ENCODE measurements at regions not wholly inside any gene's neighbourhood (a gene's known extent, or its start where the extent isn't known, plus 50 kb on each side); places are given as distances from the start of the nearest gene placed in this dataset.

DNA sequence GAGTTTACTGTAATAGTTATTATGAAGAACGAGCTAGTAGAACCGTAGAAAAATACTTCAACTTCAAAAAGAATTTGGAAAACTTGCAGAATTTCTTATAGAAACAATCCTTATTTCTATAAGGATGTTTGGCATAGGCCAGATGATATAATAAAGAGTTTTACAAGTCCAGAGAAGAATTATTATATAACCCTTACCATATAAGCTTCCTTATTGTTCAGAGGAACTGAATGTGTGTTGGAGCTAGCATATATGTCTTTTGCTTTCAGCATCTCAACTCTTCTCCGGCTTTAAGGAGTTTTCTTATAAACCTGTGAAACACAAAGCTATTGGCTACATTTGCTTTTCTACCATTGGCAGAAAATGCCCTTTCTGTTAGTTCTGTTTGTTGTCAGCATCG, 178.0 kb upstream of the E2F7 start:
- TF ChIP-seq, protein P1, sequence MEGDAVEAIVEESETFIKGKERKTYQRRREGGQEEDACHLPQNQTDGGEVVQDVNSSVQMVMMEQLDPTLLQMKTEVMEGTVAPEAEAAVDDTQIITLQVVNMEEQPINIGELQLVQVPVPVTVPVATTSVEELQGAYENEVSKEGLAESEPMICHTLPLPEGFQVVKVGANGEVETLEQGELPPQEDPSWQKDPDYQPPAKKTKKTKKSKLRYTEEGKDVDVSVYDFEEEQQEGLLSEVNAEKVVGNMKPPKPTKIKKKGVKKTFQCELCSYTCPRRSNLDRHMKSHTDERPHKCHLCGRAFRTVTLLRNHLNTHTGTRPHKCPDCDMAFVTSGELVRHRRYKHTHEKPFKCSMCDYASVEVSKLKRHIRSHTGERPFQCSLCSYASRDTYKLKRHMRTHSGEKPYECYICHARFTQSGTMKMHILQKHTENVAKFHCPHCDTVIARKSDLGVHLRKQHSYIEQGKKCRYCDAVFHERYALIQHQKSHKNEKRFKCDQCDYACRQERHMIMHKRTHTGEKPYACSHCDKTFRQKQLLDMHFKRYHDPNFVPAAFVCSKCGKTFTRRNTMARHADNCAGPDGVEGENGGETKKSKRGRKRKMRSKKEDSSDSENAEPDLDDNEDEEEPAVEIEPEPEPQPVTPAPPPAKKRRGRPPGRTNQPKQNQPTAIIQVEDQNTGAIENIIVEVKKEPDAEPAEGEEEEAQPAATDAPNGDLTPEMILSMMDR (IDR thresholded peaks at IDR 0.05; ENCODE audit: low read depth, low read length): no peak
- no peak overlapping the region for H3K4me3 ChIP-seq
- no peak for DNase-seq (ENCODE audit: low read depth in 1 of 2, low spot score in 1 of 2)

DNA sequence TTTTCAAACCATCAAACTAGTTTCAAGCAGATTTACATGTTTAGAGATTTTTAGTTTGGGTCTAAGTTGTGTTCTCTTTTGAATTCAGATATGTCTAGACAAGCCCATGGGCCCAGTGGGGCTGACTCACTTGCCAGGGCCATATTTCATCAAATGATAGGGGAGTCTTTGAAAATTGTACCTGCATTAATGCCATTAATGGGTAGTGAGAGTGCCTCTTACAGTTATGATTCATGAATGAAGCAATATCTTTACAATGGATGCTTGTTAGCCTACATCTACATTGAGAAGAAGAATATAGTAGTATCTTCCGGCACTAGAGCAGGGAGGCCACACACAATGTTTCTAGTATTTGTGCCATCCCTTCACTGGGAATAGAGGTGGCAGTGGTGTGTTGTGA, 174.2 kb upstream of the E2F7 start:
- Histone ChIP-seq H3K4me1 (ENCODE audit: low read depth) (no peaks in the 10 kb centered on the region), H3K4me3 (no peak overlapping the region), H3K36me3 (no peaks in the 10 kb centered on the region), H3K9me3 (ENCODE audit: low read depth) (no peaks in the 10 kb centered on the region), H3K27me3 (no peaks in the 10 kb centered on the region), H3K27ac (no peak overlapping the region)
- DNase-seq (ENCODE audit: low read depth in 1 of 2, low spot score in 1 of 2): no peak
- TF ChIP-seq, protein P1 (IDR thresholded peaks at IDR 0.05; ENCODE audit: low read depth, low read length): no peak

More for the DNA sequence above, 178.0 kb upstream of the E2F7 start:
- no peaks in the 10 kb centered on the region for H3K4me1 ChIP-seq (ENCODE audit: low read depth)
- no peaks in the 10 kb centered on the region for H3K27me3 ChIP-seq
- H3K27ac ChIP-seq: no peak overlapping the region
- no peaks in the 10 kb centered on the region for H3K9me3 ChIP-seq (ENCODE audit: low read depth)
- no peaks in the 10 kb centered on the region for H3K36me3 ChIP-seq

DNA sequence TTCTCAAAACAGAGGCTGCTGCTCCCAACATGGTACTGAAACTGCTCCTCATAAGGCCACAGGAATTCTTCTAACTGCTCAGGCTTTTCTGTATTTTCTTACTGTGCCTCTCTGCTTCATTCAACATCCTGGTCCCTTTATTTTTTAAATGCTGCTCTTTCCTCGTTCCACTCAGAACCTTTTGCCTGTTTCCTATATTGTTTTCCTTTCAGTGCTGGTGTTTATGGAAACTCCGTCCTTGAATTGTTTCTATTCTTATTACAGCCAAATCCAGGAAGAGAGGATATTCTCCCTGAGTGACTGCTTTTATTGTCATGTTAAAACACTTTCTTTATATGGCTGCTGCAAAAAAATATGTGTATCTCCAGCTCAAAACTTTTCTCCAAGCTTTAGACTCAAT, 173.0 kb upstream of the E2F7 start:
- DNase-seq (ENCODE audit: low read depth in 1 of 2, low spot score in 1 of 2): no peak

DNA sequence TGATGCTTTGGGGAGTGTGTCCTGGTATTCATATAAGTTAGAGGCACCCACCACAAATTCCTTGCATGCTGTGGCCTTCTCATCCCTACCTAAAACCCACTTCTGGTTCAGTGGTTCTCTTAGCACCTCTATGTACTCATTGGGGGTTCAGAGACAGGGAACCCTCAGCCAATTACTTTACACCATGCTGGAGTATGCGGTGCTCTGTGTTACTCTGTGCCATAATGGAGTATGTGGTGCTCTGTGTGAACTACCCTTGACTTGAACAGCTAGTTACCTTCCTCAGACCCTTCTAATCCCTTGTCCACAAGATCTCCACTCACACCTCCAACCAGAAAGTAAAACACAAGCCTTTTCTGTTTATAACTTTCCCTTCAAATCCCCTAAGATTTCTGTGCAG, 172.5 kb upstream of the E2F7 start:
- Histone ChIP-seq H3K9me3 (ENCODE audit: low read depth) (no peaks in the 10 kb centered on the region), H3K36me3 (no peaks in the 10 kb centered on the region), H3K4me3 (no peak overlapping the region), H3K27ac (no peak overlapping the region), H3K4me1 (ENCODE audit: low read depth) (no peaks in the 10 kb centered on the region), H3K27me3 (no peaks in the 10 kb centered on the region)
- DNase-seq (ENCODE audit: low read depth in 1 of 2, low spot score in 1 of 2): no peak
- TF ChIP-seq, protein P1 (IDR thresholded peaks at IDR 0.05; ENCODE audit: low read depth, low read length): no peak

More for the DNA sequence above, 173.0 kb upstream of the E2F7 start:
- no peaks in the 10 kb centered on the region for H3K9me3 ChIP-seq (ENCODE audit: low read depth)
- TF ChIP-seq, protein P1 (IDR thresholded peaks at IDR 0.05; ENCODE audit: low read depth, low read length): no peak
- no peak overlapping the region for H3K4me3 ChIP-seq
- H3K4me1 ChIP-seq (ENCODE audit: low read depth): no peaks in the 10 kb centered on the region
- no peak overlapping the region for H3K27ac ChIP-seq
- H3K27me3 ChIP-seq: no peaks in the 10 kb centered on the region
- no peaks in the 10 kb centered on the region for H3K36me3 ChIP-seq

DNA sequence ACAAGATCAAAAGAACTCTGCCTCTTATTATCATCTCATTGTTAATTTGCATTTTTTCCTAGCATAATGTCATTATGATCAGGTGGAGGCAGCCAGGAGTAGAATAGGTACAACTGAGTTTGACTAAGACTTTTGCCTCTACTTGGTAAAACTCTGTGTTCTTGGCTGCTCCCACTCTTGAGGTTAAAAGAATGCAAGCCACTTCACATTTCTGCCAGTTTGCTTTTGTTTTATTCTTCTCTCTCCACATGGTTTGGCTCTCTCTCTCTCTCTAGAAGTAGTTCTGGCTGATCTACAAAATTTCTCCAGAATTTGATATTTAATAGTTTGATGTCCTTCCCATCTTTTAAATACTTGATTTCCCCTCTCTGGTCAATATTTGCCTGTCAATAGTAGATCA, 170.7 kb upstream of the E2F7 start:
- Histone ChIP-seq H3K4me1 (ENCODE audit: low read depth) (no peaks in the 10 kb centered on the region), H3K27ac (no peak overlapping the region), H3K27me3 (no peaks in the 10 kb centered on the region), H3K9me3 (ENCODE audit: low read depth) (no peaks in the 10 kb centered on the region), H3K4me3 (no peak overlapping the region), H3K36me3 (no peaks in the 10 kb centered on the region)
- TF ChIP-seq, protein P1 (IDR thresholded peaks at IDR 0.05; ENCODE audit: low read depth, low read length): no peak
- DNase-seq (ENCODE audit: low read depth in 1 of 2, low spot score in 1 of 2): peak in 1 of 2 donors; percentile 64

DNA sequence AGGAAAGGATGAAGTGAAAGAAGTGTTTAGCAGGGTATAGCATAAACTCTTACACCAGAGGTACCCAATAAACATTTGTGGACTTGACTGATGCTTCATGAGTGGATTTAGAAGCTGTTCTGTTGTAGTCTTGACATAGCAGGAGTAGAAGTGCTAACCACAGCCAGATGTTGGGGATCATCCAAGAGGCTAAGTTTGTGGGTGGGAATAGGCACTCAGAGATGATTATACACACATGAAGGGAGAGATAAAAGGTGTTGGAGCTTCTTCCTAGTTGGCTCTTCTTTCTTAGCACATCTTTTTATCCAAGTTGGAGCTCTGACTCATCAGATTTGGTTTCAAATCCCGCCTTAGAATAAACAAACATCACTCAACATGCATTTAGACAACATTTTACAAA, 166.7 kb upstream of the E2F7 start:
- TF ChIP-seq, protein P1 (IDR thresholded peaks at IDR 0.05; ENCODE audit: low read depth, low read length): no peak
- Histone ChIP-seq H3K4me1 (ENCODE audit: low read depth) (no peaks in the 10 kb centered on the region), H3K27ac (no peak overlapping the region), H3K27me3 (no peaks in the 10 kb centered on the region), H3K9me3 (ENCODE audit: low read depth) (no peaks in the 10 kb centered on the region), H3K4me3 (no peak overlapping the region), H3K36me3 (no peaks in the 10 kb centered on the region)
- DNase-seq (ENCODE audit: low read depth in 1 of 2, low spot score in 1 of 2): peak in 1 of 2 donors; percentile 74

All from cardiac muscle cell (in vitro differentiated cells and primary cell).